GM12872 (cell line): ENCODE measurements at regions not wholly inside any gene's neighbourhood (a gene's known extent, or its start where the extent isn't known, plus 50 kb on each side); places are given as distances from the start of the nearest gene placed in this dataset.

Experiments used
- CTCF ChIP-seq: IDR thresholded peaks from 3 replicates; pipeline ENCODE4 v1.5.1; 2011; ENCODE audit warnings: low read depth, mild to moderate bottlenecking, low read length, moderate library complexity; ENCODE audit not compliant: insufficient read depth

GRCh38 chr7:119748251-119748860 is 524.6 kb upstream of the KCND2 start:
- no peak for TF ChIP-seq CTCF

GRCh38 chr7:119748991-119749390 is 524.0 kb upstream of the KCND2 start:
- no peak for TF ChIP-seq CTCF

- no peak for TF ChIP-seq CTCF
Measured at GRCh38 chr7:119756687-119757086, 516.3 kb upstream of the KCND2 start.

GRCh38 chr7:119758254-119758653 is 514.7 kb upstream of the KCND2 start:
- TF ChIP-seq CTCF = no peak

GRCh38 chr7:119761776-119762175 is 511.2 kb upstream of the KCND2 start:
- TF ChIP-seq CTCF = no peak

- no peak for TF ChIP-seq CTCF
Measured at GRCh38 chr7:119782286-119782685, 490.7 kb upstream of the KCND2 start.

GRCh38 chr7:119783799-119784198 is 489.2 kb upstream of the KCND2 start:
- TF ChIP-seq CTCF = no peak

- TF ChIP-seq CTCF = no peak
Measured at GRCh38 chr7:119802147-119802546, 470.8 kb upstream of the KCND2 start.
